ENCODE measurements at regions not wholly inside any gene's neighbourhood (a gene's known extent, or its start where the extent isn't known, plus 50 kb on each side); places are given as distances from the start of the nearest gene placed in this dataset.

- no peak for DNase-seq (ENCODE audit: low spot score)
Observed at GRCh38 chr15:98330258-98330657, 318.1 kb upstream of the IGF1R start.

GRCh38 chr15:98330692-98331435 lies 317.5 kb upstream of the IGF1R start:
- no peak for DNase-seq (ENCODE audit: low spot score)

GRCh38 chr15:98331676-98332075 lies 316.7 kb upstream of the IGF1R start:
- DNase-seq (ENCODE audit: low spot score) = no peak

GRCh38 chr15:98333251-98333650 lies 315.1 kb upstream of the IGF1R start:
- DNase-seq (ENCODE audit: low spot score) = no peak

- no peak for DNase-seq (ENCODE audit: low spot score)
Observed at GRCh38 chr15:98342911-98343310, 305.4 kb upstream of the IGF1R start.

GRCh38 chr15:98344591-98344990 lies 303.7 kb upstream of the IGF1R start:
- DNase-seq (ENCODE audit: low spot score) = no peak

- DNase-seq (ENCODE audit: low spot score) = no peak
Observed at GRCh38 chr15:98347001-98347400, 301.3 kb upstream of the IGF1R start.

- DNase-seq (ENCODE audit: low spot score) = no peak
Observed at GRCh38 chr15:98347866-98348265, 300.5 kb upstream of the IGF1R start.

GRCh38 chr15:98350276-98350675 lies 298.1 kb upstream of the IGF1R start:
- no peak for DNase-seq (ENCODE audit: low spot score)

GRCh38 chr15:98358274-98358673 lies 290.1 kb upstream of the IGF1R start:
- DNase-seq (ENCODE audit: low spot score) = peak; percentile 3

GRCh38 chr15:98358971-98359370 lies 289.4 kb upstream of the IGF1R start:
- peak; percentile 29 for DNase-seq (ENCODE audit: low spot score)

- DNase-seq (ENCODE audit: low spot score) = peak; percentile 15
Observed at GRCh38 chr15:98363416-98363815, 284.9 kb upstream of the IGF1R start.

- peak; percentile 9 for DNase-seq (ENCODE audit: low spot score)
Observed at GRCh38 chr15:98363955-98364354, 284.4 kb upstream of the IGF1R start.

- peak; percentile 36 for DNase-seq (ENCODE audit: low spot score)
Observed at GRCh38 chr15:98369081-98369716, 279.1 kb upstream of the IGF1R start.

- DNase-seq (ENCODE audit: low spot score) = peak; percentile 41
Observed at GRCh38 chr15:98375513-98376340, 272.6 kb upstream of the IGF1R start.

GRCh38 chr15:98380721-98381120 lies 267.6 kb upstream of the IGF1R start:
- DNase-seq (ENCODE audit: low spot score) = no peak

- DNase-seq (ENCODE audit: low spot score) = no peak
Observed at GRCh38 chr15:98381446-98381845, 266.9 kb upstream of the IGF1R start.

- DNase-seq (ENCODE audit: low spot score) = no peak
Observed at GRCh38 chr15:98382139-98382538, 266.2 kb upstream of the IGF1R start.

- DNase-seq (ENCODE audit: low spot score) = no peak
Observed at GRCh38 chr15:98383571-98383970, 264.8 kb upstream of the IGF1R start.

GRCh38 chr15:98384328-98385029 lies 263.9 kb upstream of the IGF1R start:
- no peak for DNase-seq (ENCODE audit: low spot score)

- DNase-seq (ENCODE audit: low spot score) = no peak
Observed at GRCh38 chr15:98385752-98386381, 262.5 kb upstream of the IGF1R start.

GRCh38 chr15:98386561-98386960 lies 261.8 kb upstream of the IGF1R start:
- no peak for DNase-seq (ENCODE audit: low spot score)
